ENCODE measurements at regions not wholly inside any gene's neighbourhood (a gene's known extent, or its start where the extent isn't known, plus 50 kb on each side); places are given as distances from the start of the nearest gene placed in this dataset.

DNA sequence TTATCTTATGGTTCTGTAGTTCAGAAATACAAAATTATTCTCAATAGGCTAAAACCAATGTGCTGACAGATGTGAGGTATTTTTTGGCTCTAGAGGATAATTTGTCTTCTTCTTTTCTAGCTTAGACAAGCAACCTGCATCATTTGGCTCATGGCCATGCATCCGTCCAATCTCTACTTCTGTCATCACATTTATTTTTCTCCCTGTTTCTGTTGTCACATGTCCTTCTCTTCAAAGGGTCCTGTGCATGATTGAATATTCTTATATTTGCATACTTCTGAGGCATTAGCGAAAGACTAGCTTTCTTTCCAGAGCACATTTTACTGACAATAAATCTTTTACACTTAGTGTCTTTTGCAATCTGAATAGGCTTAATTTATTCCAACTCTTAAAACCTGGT, 564.7 kb downstream of the CDH10 start:
- TF ChIP-seq, protein P1, sequence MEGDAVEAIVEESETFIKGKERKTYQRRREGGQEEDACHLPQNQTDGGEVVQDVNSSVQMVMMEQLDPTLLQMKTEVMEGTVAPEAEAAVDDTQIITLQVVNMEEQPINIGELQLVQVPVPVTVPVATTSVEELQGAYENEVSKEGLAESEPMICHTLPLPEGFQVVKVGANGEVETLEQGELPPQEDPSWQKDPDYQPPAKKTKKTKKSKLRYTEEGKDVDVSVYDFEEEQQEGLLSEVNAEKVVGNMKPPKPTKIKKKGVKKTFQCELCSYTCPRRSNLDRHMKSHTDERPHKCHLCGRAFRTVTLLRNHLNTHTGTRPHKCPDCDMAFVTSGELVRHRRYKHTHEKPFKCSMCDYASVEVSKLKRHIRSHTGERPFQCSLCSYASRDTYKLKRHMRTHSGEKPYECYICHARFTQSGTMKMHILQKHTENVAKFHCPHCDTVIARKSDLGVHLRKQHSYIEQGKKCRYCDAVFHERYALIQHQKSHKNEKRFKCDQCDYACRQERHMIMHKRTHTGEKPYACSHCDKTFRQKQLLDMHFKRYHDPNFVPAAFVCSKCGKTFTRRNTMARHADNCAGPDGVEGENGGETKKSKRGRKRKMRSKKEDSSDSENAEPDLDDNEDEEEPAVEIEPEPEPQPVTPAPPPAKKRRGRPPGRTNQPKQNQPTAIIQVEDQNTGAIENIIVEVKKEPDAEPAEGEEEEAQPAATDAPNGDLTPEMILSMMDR (IDR thresholded peaks at IDR 0.05), result no peak
- no peak for TF ChIP-seq POLR2A (IDR thresholded peaks at IDR 0.05)
